ENCODE measurements at regions not wholly inside any gene's neighbourhood (a gene's known extent, or its start where the extent isn't known, plus 50 kb on each side); places are given as distances from the start of the nearest gene placed in this dataset.
"Not testable (repeated sequence)": the region's sequence is repeated elsewhere in the genome, so short reads cannot be mapped to it uniquely, and the experiment has no call there.

- Histone ChIP-seq H3K27me3 (no peaks in the 10 kb centered on the region), H3K4me1 (no peaks in the 10 kb centered on the region), H3K4me3 (no peak overlapping the region), H3K27ac (no peak overlapping the region), H3K36me3 (no peaks in the 10 kb centered on the region), H3K9me3 (no peaks in the 10 kb centered on the region)
- no peak for DNase-seq (ENCODE audit: low spot score)
- no peak for TF ChIP-seq CTCF (IDR thresholded peaks at IDR 0.05)
These were observed 476.8 kb upstream of the SMARCA2 start for GRCh38 chr9:1538301-1538700.

- no peak for TF ChIP-seq CTCF (IDR thresholded peaks at IDR 0.05)
- Histone ChIP-seq H3K4me3 (no peak overlapping the region), H3K27me3 (no peaks in the 10 kb centered on the region), H3K9me3 (no peaks in the 10 kb centered on the region), H3K27ac (no peak overlapping the region), H3K36me3 (no peaks in the 10 kb centered on the region), H3K4me1 (no peaks in the 10 kb centered on the region)
- no peak for DNase-seq (ENCODE audit: low spot score)
These were observed 475.9 kb upstream of the SMARCA2 start for GRCh38 chr9:1539216-1539615.

- Histone ChIP-seq H3K4me3 (no peak overlapping the region), H3K9me3 (no peaks in the 10 kb centered on the region), H3K27me3 (no peaks in the 10 kb centered on the region), H3K4me1 (no peaks in the 10 kb centered on the region), H3K27ac (no peak overlapping the region), H3K36me3 (no peaks in the 10 kb centered on the region)
- DNase-seq (ENCODE audit: low spot score): no peak
- TF ChIP-seq CTCF (IDR thresholded peaks at IDR 0.05): no peak
These were observed 464.5 kb upstream of the SMARCA2 start for GRCh38 chr9:1550636-1551035.

GRCh38 chr9:1554081-1555035 is 460.8 kb upstream of the SMARCA2 start:
- Histone ChIP-seq H3K4me3 (no peak overlapping the region), H3K9me3 (no peaks in the 10 kb centered on the region), H3K36me3 (no peaks in the 10 kb centered on the region), H3K27me3 (no peaks in the 10 kb centered on the region), H3K4me1 (no peaks in the 10 kb centered on the region), H3K27ac (no peak overlapping the region)
- no peak for DNase-seq (ENCODE audit: low spot score)
- TF ChIP-seq CTCF (IDR thresholded peaks at IDR 0.05): no peak

- DNase-seq (ENCODE audit: low spot score); H3K36me3 ChIP-seq; H3K9me3 ChIP-seq; H3K4me3 ChIP-seq; H3K4me1 ChIP-seq; H3K27me3 ChIP-seq; H3K27ac ChIP-seq: not testable (repeated sequence)
These were observed 456.5 kb upstream of the SMARCA2 start for GRCh38 chr9:1558666-1559065.

GRCh38 chr9:1575939-1576338 is 439.2 kb upstream of the SMARCA2 start:
- DNase-seq (ENCODE audit: low spot score): no peak
- no peak for TF ChIP-seq CTCF (IDR thresholded peaks at IDR 0.05)
- Histone ChIP-seq H3K9me3 (peaks cover 0 to 8% of the 10 kb centered on the region in 2 donors), H3K4me1 (no peaks in the 10 kb centered on the region), H3K27me3 (no peaks in the 10 kb centered on the region), H3K27ac (no peak overlapping the region), H3K4me3 (no peak overlapping the region), H3K36me3 (no peaks in the 10 kb centered on the region)

Data from right atrium auricular region (tissue), 2 donors.